CD14-positive monocyte (primary cell): ENCODE measurements at regions not wholly inside any gene's neighbourhood (a gene's known extent, or its start where the extent isn't known, plus 50 kb on each side); places are given as distances from the start of the nearest gene placed in this dataset.

Experiments used
- DNase-seq, 3 donors: peaks; one replicate each; pipeline ENCODE4 v3.0.0-alpha.2; 2011 to 2022
- H2AFZ ChIP-seq: 2 replicates; pipeline ENCODE4 v1.6.0; 2012; ENCODE audit warnings: mild to moderate bottlenecking, low read depth, low read length, inconsistent platforms; ENCODE audit not compliant: insufficient read depth, poor library complexity, severe bottlenecking
- H3K27ac ChIP-seq, 2 donors: 1 replicate in 1 of 2; 2 replicates in 1 of 2; pipeline ENCODE4 v1.5.1; 2012 to 2013; ENCODE audit warnings: low read length in 2 of 2, control low read depth in 1 of 2, inconsistent platforms in 1 of 2, low read depth in 1 of 2, mild to moderate bottlenecking in 1 of 2
- H3K27me3 ChIP-seq, 2 donors: one replicate each; pipeline versions ENCODE4 v1.6.0 to v1.6.1; 2011 to 2013; ENCODE audit warnings: low read length in 2 of 2; ENCODE audit not compliant: control insufficient read depth in 2 of 2, insufficient read depth in 2 of 2
- H3K36me3 ChIP-seq, 2 donors: replicated peaks in 1 of 2; 1 replicate in 1 of 2; 2 replicates in 1 of 2; pipeline versions ENCODE4 v1.5.1 to v1.6.1; 2012 to 2013; ENCODE audit warnings: low read length in 2 of 2, control low read depth in 1 of 2, inconsistent platforms in 1 of 2, mild to moderate bottlenecking in 1 of 2; ENCODE audit not compliant: insufficient read depth in 2 of 2, control insufficient read depth in 1 of 2
- H3K4me1 ChIP-seq, 2 donors: 1 replicate in 1 of 2; 2 replicates in 1 of 2; pipeline versions ENCODE4 v1.5.1 to v1.6.1; 2012 to 2013; ENCODE audit warnings: low read length in 2 of 2, control low read depth in 1 of 2, inconsistent platforms in 1 of 2, mild to moderate bottlenecking in 1 of 2, moderate library complexity in 1 of 2; ENCODE audit not compliant: insufficient read depth in 2 of 2, control insufficient read depth in 1 of 2
- H3K4me2 ChIP-seq: replicated peaks from 2 replicates; pipeline ENCODE3; 2012; ENCODE audit warnings: low read length, moderate library complexity, mild to moderate bottlenecking; ENCODE audit not compliant: poor library complexity, severe bottlenecking; ENCODE audit errors: extremely low read depth
- H3K4me3 ChIP-seq, 3 experiments: fragments of 200-600 bp in 1 of 3; sonication (generic) in 1 of 3; replicated peaks in 1 of 3; 1 replicate in 2 of 3; 2 replicates in 1 of 3; pipeline ENCODE4 v1.5.1; 2011 to 2013; ENCODE audit warnings: low read length in 3 of 3, mild to moderate bottlenecking in 3 of 3, control low read depth in 2 of 3, low read depth in 2 of 3, inconsistent platforms in 1 of 3, moderate library complexity in 1 of 3
- H3K79me2 ChIP-seq: 2 replicates; pipeline ENCODE4 v1.6.0; 2012; ENCODE audit warnings: mild to moderate bottlenecking, control low read depth, inconsistent platforms, low read length, moderate library complexity; ENCODE audit not compliant: insufficient read depth
- H3K9ac ChIP-seq: 2 replicates; pipeline ENCODE4 v1.6.0; 2017; ENCODE audit warnings: low read length, mild to moderate bottlenecking; ENCODE audit not compliant: insufficient read depth, poor library complexity, severe bottlenecking
- H3K9me3 ChIP-seq, 2 donors: replicated peaks in 1 of 2; 1 replicate in 1 of 2; 2 replicates in 1 of 2; pipeline versions ENCODE4 v1.5.1 to v1.6.1; 2012 to 2013; ENCODE audit warnings: low read length in 2 of 2, control low read depth in 1 of 2; ENCODE audit not compliant: control insufficient read depth in 1 of 2, insufficient read depth in 1 of 2
- H4K20me1 ChIP-seq: 2 replicates; pipeline ENCODE4 v1.6.0; 2012; ENCODE audit warnings: mild to moderate bottlenecking, low read length, control low read depth, moderate library complexity; ENCODE audit not compliant: insufficient read depth
- H3K27ac Mint-ChIP-seq, 7 donors: one replicate each; pipeline ENCODE4 v1.8.0; 2020; ENCODE audit warnings: mild to moderate bottlenecking in 7 of 7, mixed read lengths in 7 of 7, moderate library complexity in 6 of 7, inconsistent platforms in 2 of 7
- H3K27me3 Mint-ChIP-seq, 3 donors: one replicate each; pipeline ENCODE4 v1.8.0; 2021 to 2022; ENCODE audit warnings: low read depth in 3 of 3, mild to moderate bottlenecking in 3 of 3, mixed read lengths in 3 of 3, moderate library complexity in 3 of 3, inconsistent platforms in 1 of 3
- H3K36me3 Mint-ChIP-seq, 2 donors: one replicate each; pipeline ENCODE4 v1.8.0; 2020; ENCODE audit warnings: mixed read lengths in 2 of 2, inconsistent platforms in 1 of 2, mild to moderate bottlenecking in 1 of 2
- H3K4me1 Mint-ChIP-seq: one replicate; pipeline ENCODE4 v1.8.0; 2020; ENCODE audit warnings: mild to moderate bottlenecking, mixed read lengths
- H3K4me3 Mint-ChIP-seq, 2 donors: one replicate each; pipeline ENCODE4 v1.8.0; 2020; ENCODE audit warnings: mild to moderate bottlenecking in 2 of 2, mixed read lengths in 2 of 2, moderate library complexity in 1 of 2
- H3K9me3 Mint-ChIP-seq, 7 donors: one replicate each; pipeline ENCODE4 v1.8.0; 2020 to 2022; ENCODE audit warnings: mixed read lengths in 7 of 7, mild to moderate bottlenecking in 6 of 7, moderate library complexity in 6 of 7, inconsistent platforms in 2 of 7
- WGBS: methylation state at CpG from one replicate; pipeline ENCODE4 v1.1.5; 2013; ENCODE audit warnings: missing lambda C conversion rate; ENCODE audit not compliant: insufficient coverage; 5-methylcytosine and 5-hydroxymethylcytosine counted together
- intact Hi-C, 2 donors: fragments of 100-400 bp; cut with micrococcal nuclease; formaldehyde crosslinking; loops; one replicate each; pipeline versions ENCODE4 v1.15.0 to v1.15.1; 2023
- TF ChIP-seq, protein P1 (sequence below): fragments of 200-600 bp; IDR thresholded peaks from one replicate; pipeline ENCODE4 v1.8.0; 2022; ENCODE audit warnings: antibody characterized with exemption, mild to moderate bottlenecking

DNA sequence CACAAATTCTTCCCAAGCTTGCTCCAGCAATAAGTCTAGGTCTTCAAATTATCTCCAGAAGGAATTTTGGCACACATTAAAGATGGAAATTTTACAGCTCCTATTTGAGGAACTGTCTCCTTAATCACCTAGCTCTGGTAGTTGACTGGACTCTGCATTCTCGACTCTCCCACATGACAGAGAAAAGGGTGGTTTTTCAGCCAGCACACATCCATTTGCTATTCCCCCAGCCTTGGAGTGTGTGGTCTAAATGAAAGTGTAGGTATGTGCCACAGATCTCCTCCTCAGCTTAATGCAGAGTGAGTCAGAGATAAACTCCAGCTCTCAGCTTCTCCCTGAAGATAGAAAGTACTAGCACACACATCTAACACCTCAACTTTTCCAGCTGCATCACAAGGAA lies 62.2 kb upstream of the ALCAM start:
- H3K9ac ChIP-seq: no peak overlapping the region
- H3K27ac ChIP-seq: no peak overlapping the region
- H3K4me3 ChIP-seq: no peak overlapping the region
- H3K27ac Mint-ChIP-seq: no peak overlapping the region
- DNase-seq: no peak
- H3K4me2 ChIP-seq: no peak overlapping the region
- H3K9me3 Mint-ChIP-seq: peaks cover 13 to 25% (median 22%) of the 10 kb centered on the region in 7 donors
- H3K27me3 ChIP-seq: no peaks in the 10 kb centered on the region
- intact Hi-C loops: no loop called here
- peaks cover 0 to 9% (median 0%) of the 10 kb centered on the region in 3 donors for H3K27me3 Mint-ChIP-seq
- H3K9me3 ChIP-seq: peaks cover 3 to 10% of the 10 kb centered on the region in 2 donors
- no peaks in the 10 kb centered on the region for H3K36me3 ChIP-seq
- no peaks in the 10 kb centered on the region for H4K20me1 ChIP-seq
- H3K4me3 Mint-ChIP-seq: no peak overlapping the region
- no peaks in the 10 kb centered on the region for H3K4me1 ChIP-seq
- H3K4me1 Mint-ChIP-seq: no peaks in the 10 kb centered on the region
- TF ChIP-seq, protein P1, sequence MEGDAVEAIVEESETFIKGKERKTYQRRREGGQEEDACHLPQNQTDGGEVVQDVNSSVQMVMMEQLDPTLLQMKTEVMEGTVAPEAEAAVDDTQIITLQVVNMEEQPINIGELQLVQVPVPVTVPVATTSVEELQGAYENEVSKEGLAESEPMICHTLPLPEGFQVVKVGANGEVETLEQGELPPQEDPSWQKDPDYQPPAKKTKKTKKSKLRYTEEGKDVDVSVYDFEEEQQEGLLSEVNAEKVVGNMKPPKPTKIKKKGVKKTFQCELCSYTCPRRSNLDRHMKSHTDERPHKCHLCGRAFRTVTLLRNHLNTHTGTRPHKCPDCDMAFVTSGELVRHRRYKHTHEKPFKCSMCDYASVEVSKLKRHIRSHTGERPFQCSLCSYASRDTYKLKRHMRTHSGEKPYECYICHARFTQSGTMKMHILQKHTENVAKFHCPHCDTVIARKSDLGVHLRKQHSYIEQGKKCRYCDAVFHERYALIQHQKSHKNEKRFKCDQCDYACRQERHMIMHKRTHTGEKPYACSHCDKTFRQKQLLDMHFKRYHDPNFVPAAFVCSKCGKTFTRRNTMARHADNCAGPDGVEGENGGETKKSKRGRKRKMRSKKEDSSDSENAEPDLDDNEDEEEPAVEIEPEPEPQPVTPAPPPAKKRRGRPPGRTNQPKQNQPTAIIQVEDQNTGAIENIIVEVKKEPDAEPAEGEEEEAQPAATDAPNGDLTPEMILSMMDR: no peak
- no peaks in the 10 kb centered on the region for H3K36me3 Mint-ChIP-seq
- H2AFZ ChIP-seq: no peak overlapping the region
- no peaks in the 10 kb centered on the region for H3K79me2 ChIP-seq
- no CpG with 5 or more reads among the region's 1 CpG for WGBS

DNA sequence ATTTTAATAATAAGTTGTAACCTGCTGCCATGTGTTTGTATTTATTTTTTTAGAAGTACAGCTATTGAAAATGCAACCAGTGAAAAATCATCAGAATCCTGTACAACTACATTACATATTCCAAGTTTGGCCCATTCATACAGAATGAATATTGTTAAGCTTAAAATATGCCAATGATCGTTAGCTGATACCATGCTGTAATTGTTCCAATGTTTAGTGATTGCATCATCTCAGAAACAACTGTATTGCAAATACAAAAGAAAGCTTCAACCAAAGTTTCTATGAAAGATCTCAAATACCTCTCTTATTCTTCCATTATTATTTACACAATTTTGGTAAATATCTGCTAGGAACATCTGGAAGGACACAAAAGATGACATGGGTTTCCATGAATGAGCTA lies 51.6 kb upstream of the ALCAM start:
- H3K4me3 ChIP-seq: no peak overlapping the region
- no peaks in the 10 kb centered on the region for H3K4me1 ChIP-seq
- no peaks in the 10 kb centered on the region for H3K27me3 ChIP-seq
- intact Hi-C loops: loop anchor here in 1 of 2 donors (10.0 kb wide), 1 partner anchor 50 kb away; the partner anchor contains the start of gene ALCAM
- no peak overlapping the region for H3K27ac ChIP-seq
- Mint-ChIP-seq H3K4me3 (no peak overlapping the region), H3K4me1 (peaks cover 3% of the 10 kb centered on the region), H3K36me3 (no peaks in the 10 kb centered on the region), H3K27me3 (no peaks in the 10 kb centered on the region), H3K9me3 (peaks cover under 1 to 16% (median 11%) of the 10 kb centered on the region in 7 donors), H3K27ac (no peak overlapping the region)
- no peak overlapping the region for H3K9ac ChIP-seq
- no peaks in the 10 kb centered on the region for H3K79me2 ChIP-seq
- no peak for DNase-seq
- no CpG with 5 or more reads among the region's 1 CpG for WGBS
- H3K4me2 ChIP-seq: no peak overlapping the region
- H3K9me3 ChIP-seq: no peaks in the 10 kb centered on the region
- TF ChIP-seq, protein P1: no peak
- no peaks in the 10 kb centered on the region for H3K36me3 ChIP-seq
- no peak overlapping the region for H2AFZ ChIP-seq
- H4K20me1 ChIP-seq: no peaks in the 10 kb centered on the region
